Naive B cell (primary cell): ENCODE measurements at regions not wholly inside any gene's neighbourhood (a gene's known extent, or its start where the extent isn't known, plus 50 kb on each side); places are given as distances from the start of the nearest gene placed in this dataset.

Experiments used
- ATAC-seq, 2 donors: fragments of 150-1000 bp; cut with Tn5 transposase; 2 replicates each; pipeline ENCODE4 v1.10.0; 2021; ENCODE audit warnings: low read depth in 2 of 2, mild to moderate bottlenecking in 2 of 2, moderate library complexity in 2 of 2
- DNase-seq: peaks from one replicate; pipeline ENCODE4 v3.0.0; 2022
- H3K27ac Mint-ChIP-seq, 6 donors: one replicate each; pipeline ENCODE4 v1.8.0; 2020 to 2022; ENCODE audit warnings: mild to moderate bottlenecking in 6 of 6, mixed read lengths in 6 of 6, moderate library complexity in 5 of 6, inconsistent platforms in 2 of 6
- H3K27me3 Mint-ChIP-seq, 3 donors: one replicate each; pipeline ENCODE4 v1.8.0; 2021 to 2022; ENCODE audit warnings: mixed read lengths in 3 of 3, mild to moderate bottlenecking in 1 of 3
- H3K36me3 Mint-ChIP-seq, 2 donors: one replicate each; pipeline ENCODE4 v1.8.0; 2020 to 2022; ENCODE audit warnings: mixed read lengths in 2 of 2, inconsistent platforms in 1 of 2, mild to moderate bottlenecking in 1 of 2
- H3K4me1 Mint-ChIP-seq, 3 donors: one replicate each; pipeline ENCODE4 v1.8.0; 2020 to 2022; ENCODE audit warnings: mixed read lengths in 3 of 3, inconsistent platforms in 1 of 3, mild to moderate bottlenecking in 1 of 3, moderate library complexity in 1 of 3
- H3K4me3 Mint-ChIP-seq, 8 donors: one replicate each; pipeline ENCODE4 v1.8.0; 2020 to 2022; ENCODE audit warnings: mild to moderate bottlenecking in 8 of 8, mixed read lengths in 8 of 8, moderate library complexity in 8 of 8, inconsistent platforms in 2 of 8
- H3K9me3 Mint-ChIP-seq, 7 donors: one replicate each; pipeline ENCODE4 v1.8.0; 2020 to 2022; ENCODE audit warnings: mixed read lengths in 7 of 7, mild to moderate bottlenecking in 5 of 7, inconsistent platforms in 2 of 7, moderate library complexity in 1 of 7

GRCh38 chr13:67752759-67753158 is 522.6 kb upstream of the PCDH9 start:
- Mint-ChIP-seq H3K4me1 (no peaks in the 10 kb centered on the region), H3K36me3 (no peaks in the 10 kb centered on the region), H3K4me3 (no peak overlapping the region), H3K9me3 (peaks cover 2 to 17% (median 8%) of the 10 kb centered on the region in 7 donors), H3K27ac (no peak overlapping the region), H3K27me3 (no peaks in the 10 kb centered on the region)
- DNase-seq: no peak
- ATAC-seq: no peak

DNA sequence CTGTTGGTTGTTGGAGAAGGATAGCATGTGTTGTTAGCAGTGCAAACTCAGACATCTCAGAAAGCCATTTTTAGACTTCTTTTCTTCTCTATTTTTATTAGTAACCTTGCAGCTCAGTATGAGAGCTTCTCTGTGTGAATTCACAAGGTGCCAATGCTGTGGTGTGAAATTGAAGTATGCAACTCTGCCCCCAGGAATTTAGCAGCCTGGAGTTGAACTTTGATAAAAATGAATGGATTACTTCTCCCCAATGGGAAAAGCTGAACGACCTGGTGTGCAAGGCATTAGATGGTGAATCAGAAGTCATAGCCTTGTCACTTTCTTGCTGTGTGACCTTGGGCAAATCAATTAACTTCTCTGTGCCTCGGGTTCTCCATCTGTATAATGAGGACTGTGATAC is 512.3 kb upstream of the PCDH9 start:
- Mint-ChIP-seq H3K27me3 (no peaks in the 10 kb centered on the region), H3K9me3 (peaks cover 0 to 2% (median 0%) of the 10 kb centered on the region in 7 donors), H3K4me1 (no peaks in the 10 kb centered on the region), H3K27ac (no peak overlapping the region), H3K4me3 (no peak overlapping the region), H3K36me3 (no peaks in the 10 kb centered on the region)
- ATAC-seq (no peak), DNase-seq (no peak)

GRCh38 chr13:67740871-67741535 is 510.9 kb upstream of the PCDH9 start:
- ATAC-seq (no peak), DNase-seq (no peak)
- H3K27ac Mint-ChIP-seq: no peak overlapping the region
- no peak overlapping the region for H3K4me3 Mint-ChIP-seq
- no peaks in the 10 kb centered on the region for H3K4me1 Mint-ChIP-seq
- H3K36me3 Mint-ChIP-seq: no peaks in the 10 kb centered on the region
- no peaks in the 10 kb centered on the region for H3K27me3 Mint-ChIP-seq
- peaks cover 0 to 2% (median 0%) of the 10 kb centered on the region in 7 donors for H3K9me3 Mint-ChIP-seq

- Mint-ChIP-seq H3K27me3 (no peaks in the 10 kb centered on the region), H3K27ac (no peak overlapping the region), H3K36me3 (no peaks in the 10 kb centered on the region), H3K9me3 (peaks cover 0 to 4% (median 0%) of the 10 kb centered on the region in 7 donors), H3K4me1 (no peaks in the 10 kb centered on the region), H3K4me3 (no peak overlapping the region)
- ATAC-seq (no peak), DNase-seq (no peak)
These were observed 506.7 kb upstream of the PCDH9 start for GRCh38 chr13:67736646-67737420.

DNA sequence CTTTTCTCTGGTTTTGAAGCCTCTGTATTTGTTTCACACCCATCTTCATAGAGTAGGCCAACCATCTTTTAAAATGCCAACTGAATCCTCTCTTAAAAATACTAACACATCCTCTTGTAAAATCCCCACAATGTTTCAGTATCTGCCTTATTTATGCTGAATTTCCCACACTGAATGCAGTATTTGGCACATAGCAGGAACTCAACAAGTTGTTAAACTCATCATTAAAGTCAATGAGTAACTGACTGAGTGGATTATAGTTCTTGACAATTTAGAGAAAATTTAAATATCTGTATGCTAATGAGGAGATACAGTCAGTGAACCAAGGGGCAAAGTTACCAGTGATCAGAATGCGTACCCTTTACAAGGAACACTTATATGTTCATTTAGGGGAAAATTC is 505.5 kb upstream of the PCDH9 start:
- H3K4me3 Mint-ChIP-seq: no peak overlapping the region
- peaks cover 0 to 4% (median 3%) of the 10 kb centered on the region in 7 donors for H3K9me3 Mint-ChIP-seq
- H3K27ac Mint-ChIP-seq: no peak overlapping the region
- DNase-seq (no peak), ATAC-seq (no peak)
- H3K36me3 Mint-ChIP-seq: no peaks in the 10 kb centered on the region
- no peaks in the 10 kb centered on the region for H3K4me1 Mint-ChIP-seq
- H3K27me3 Mint-ChIP-seq: no peaks in the 10 kb centered on the region

DNA sequence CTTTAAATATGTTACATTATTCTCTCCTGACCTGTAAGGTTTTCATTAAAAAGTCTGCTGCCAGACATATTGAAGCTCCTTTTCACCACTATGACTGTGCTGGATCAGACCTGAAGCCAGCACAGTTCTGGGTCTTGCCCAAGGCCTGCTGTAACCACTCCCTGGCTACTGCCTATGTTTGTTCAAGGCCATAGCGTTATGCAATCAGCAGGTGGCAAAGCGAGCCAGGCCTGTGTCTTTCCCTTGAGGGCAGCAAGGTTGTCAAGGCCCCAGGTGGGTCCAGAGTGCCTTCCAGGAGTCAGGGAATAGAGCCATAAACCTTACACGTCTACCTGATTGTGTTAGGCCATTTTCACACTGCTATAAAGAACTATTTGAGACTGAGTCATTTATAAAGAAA is 496.8 kb upstream of the PCDH9 start:
- no peaks in the 10 kb centered on the region for H3K4me1 Mint-ChIP-seq
- ATAC-seq: no peak
- no peak overlapping the region for H3K4me3 Mint-ChIP-seq
- peaks cover 9 to 40% (median 18%) of the 10 kb centered on the region in 7 donors for H3K9me3 Mint-ChIP-seq
- H3K27ac Mint-ChIP-seq: no peak overlapping the region
- no peaks in the 10 kb centered on the region for H3K36me3 Mint-ChIP-seq
- no peaks in the 10 kb centered on the region for H3K27me3 Mint-ChIP-seq
- no peak for DNase-seq

- Mint-ChIP-seq H3K27ac (no peak overlapping the region), H3K27me3 (no peaks in the 10 kb centered on the region), H3K4me1 (no peaks in the 10 kb centered on the region), H3K9me3 (peaks cover 13 to 40% (median 18%) of the 10 kb centered on the region in 7 donors), H3K4me3 (no peak overlapping the region), H3K36me3 (no peaks in the 10 kb centered on the region)
- no peak for ATAC-seq
- no peak for DNase-seq
These were observed 495.9 kb upstream of the PCDH9 start for GRCh38 chr13:67725999-67726398.

DNA sequence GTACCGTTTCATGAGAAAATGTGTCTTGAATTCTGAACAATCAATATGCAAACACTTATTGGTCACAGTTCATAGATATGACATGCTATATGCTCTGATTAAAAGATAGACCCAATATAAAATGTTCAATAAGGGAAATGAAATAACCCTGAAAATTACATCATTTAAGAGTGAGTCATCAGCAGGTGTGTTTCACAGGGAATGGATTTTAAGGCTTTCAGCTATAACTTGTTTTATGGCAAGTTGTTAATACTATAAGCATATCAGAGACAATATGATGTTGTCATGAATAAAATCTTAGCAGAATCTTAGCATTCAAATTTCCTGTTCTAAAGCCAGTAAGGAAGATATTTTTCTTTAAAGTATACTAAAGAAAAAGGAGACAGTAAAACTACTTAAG is 483.4 kb upstream of the PCDH9 start:
- H3K27me3 Mint-ChIP-seq: no peaks in the 10 kb centered on the region
- peaks cover 0 to 5% (median 0%) of the 10 kb centered on the region in 7 donors for H3K9me3 Mint-ChIP-seq
- H3K4me3 Mint-ChIP-seq: no peak overlapping the region
- no peak for ATAC-seq
- no peaks in the 10 kb centered on the region for H3K36me3 Mint-ChIP-seq
- no peaks in the 10 kb centered on the region for H3K4me1 Mint-ChIP-seq
- H3K27ac Mint-ChIP-seq: no peak overlapping the region
- DNase-seq: no peak

DNA sequence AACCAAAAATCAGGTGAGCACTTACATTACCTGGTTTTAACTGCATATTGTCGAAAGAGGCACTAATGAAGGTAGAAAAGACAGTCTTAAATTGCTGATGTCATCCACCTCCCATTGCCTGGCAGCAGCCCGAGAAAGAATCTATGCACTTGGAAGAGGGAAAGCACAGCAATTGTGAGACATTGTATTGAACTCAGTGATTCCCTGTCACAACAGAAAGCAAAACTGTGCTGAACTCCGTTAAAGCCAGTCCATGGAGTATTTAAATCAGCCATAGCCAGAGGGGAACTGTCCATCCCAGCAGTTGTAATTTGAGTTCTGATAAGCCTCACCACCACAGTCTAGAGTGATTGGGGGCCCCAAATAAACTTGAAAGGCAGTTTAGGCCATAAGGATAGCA is 466.6 kb upstream of the PCDH9 start:
- ATAC-seq (no peak), DNase-seq (no peak)
- Mint-ChIP-seq H3K36me3 (no peaks in the 10 kb centered on the region), H3K27me3 (no peaks in the 10 kb centered on the region), H3K9me3 (peaks cover 0 to 10% (median 9%) of the 10 kb centered on the region in 7 donors), H3K27ac (peak overlapping the region in 1 of 6 donors; percentile 40), H3K4me1 (no peaks in the 10 kb centered on the region), H3K4me3 (no peak overlapping the region)

- H3K36me3 Mint-ChIP-seq: no peaks in the 10 kb centered on the region
- no peaks in the 10 kb centered on the region for H3K27me3 Mint-ChIP-seq
- DNase-seq: no peak
- H3K4me1 Mint-ChIP-seq: no peaks in the 10 kb centered on the region
- no peak overlapping the region for H3K4me3 Mint-ChIP-seq
- H3K9me3 Mint-ChIP-seq: peaks cover 0 to 4% (median 0%) of the 10 kb centered on the region in 7 donors
- ATAC-seq: no peak
- H3K27ac Mint-ChIP-seq: no peak overlapping the region
These were observed 434.4 kb upstream of the PCDH9 start for GRCh38 chr13:67664502-67664901.

DNA sequence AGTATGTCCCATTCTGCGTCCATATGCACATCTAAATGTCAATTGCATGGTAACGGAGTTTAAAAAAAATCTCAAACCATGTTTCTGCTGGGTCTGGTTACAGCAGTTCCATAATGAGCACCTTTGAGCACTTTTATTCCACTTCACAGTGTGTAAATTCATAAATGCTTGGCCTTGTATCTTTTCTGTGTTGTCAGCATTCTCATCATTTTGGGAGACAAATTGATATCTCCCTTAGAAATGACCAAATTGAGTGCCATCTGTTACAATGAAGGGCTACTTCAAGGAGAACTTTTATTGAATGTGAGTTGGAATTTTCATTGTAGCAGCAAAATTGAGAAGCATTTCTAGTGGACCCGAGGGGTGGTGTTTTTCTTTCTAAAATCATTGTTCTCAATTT is 432.9 kb upstream of the PCDH9 start:
- no peak overlapping the region for H3K4me3 Mint-ChIP-seq
- H3K9me3 Mint-ChIP-seq: peaks cover 0 to 1% (median 0%) of the 10 kb centered on the region in 7 donors
- no peaks in the 10 kb centered on the region for H3K4me1 Mint-ChIP-seq
- no peaks in the 10 kb centered on the region for H3K27me3 Mint-ChIP-seq
- no peaks in the 10 kb centered on the region for H3K36me3 Mint-ChIP-seq
- ATAC-seq (no peak), DNase-seq (no peak)
- no peak overlapping the region for H3K27ac Mint-ChIP-seq

- ATAC-seq (no peak), DNase-seq (no peak)
- Mint-ChIP-seq H3K4me1 (no peaks in the 10 kb centered on the region), H3K27me3 (no peaks in the 10 kb centered on the region), H3K36me3 (no peaks in the 10 kb centered on the region), H3K4me3 (no peak overlapping the region), H3K9me3 (peaks cover 0 to 3% (median 0%) of the 10 kb centered on the region in 7 donors), H3K27ac (no peak overlapping the region)
These were observed 422.8 kb upstream of the PCDH9 start for GRCh38 chr13:67652887-67653286.

GRCh38 chr13:67651908-67652465 is 421.9 kb upstream of the PCDH9 start:
- Mint-ChIP-seq H3K27me3 (no peaks in the 10 kb centered on the region), H3K27ac (no peak overlapping the region), H3K4me1 (no peaks in the 10 kb centered on the region), H3K4me3 (no peak overlapping the region), H3K9me3 (peaks cover 0 to 5% (median 0%) of the 10 kb centered on the region in 7 donors), H3K36me3 (no peaks in the 10 kb centered on the region)
- DNase-seq: no peak
- no peak for ATAC-seq

DNA sequence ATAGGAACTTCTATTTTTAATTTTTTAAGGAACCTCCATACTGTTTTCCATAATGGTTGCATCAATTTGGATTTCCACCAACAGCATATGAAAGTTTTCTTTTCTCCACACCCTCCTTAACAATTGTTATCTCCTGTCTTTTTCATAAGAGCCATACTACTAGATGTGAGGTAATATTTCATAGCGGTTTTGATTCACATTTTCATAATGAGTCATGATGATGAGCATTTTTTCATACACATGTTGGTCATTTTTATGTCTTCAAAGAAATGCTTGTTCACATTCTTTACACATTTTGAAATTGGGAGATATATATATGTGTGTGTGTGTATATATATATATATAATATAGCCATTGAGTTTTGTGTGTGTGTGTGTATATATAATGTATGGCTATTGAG is 420.3 kb upstream of the PCDH9 start:
- H3K36me3 Mint-ChIP-seq: no peaks in the 10 kb centered on the region
- H3K27ac Mint-ChIP-seq: no peak overlapping the region
- H3K9me3 Mint-ChIP-seq: peaks cover 0 to 5% (median 0%) of the 10 kb centered on the region in 7 donors
- no peak overlapping the region for H3K4me3 Mint-ChIP-seq
- no peaks in the 10 kb centered on the region for H3K27me3 Mint-ChIP-seq
- DNase-seq: no peak
- H3K4me1 Mint-ChIP-seq: no peaks in the 10 kb centered on the region
- ATAC-seq: no peak
